ENCODE measurements at regions not wholly inside any gene's neighbourhood (a gene's known extent, or its start where the extent isn't known, plus 50 kb on each side); places are given as distances from the start of the nearest gene placed in this dataset.

- no peaks in the 10 kb centered on the region for H3K79me2 ChIP-seq (replicated peaks; ENCODE audit: insufficient read depth)
- no peak for DNase-seq (ENCODE audit: low spot score)
- Mint-ChIP-seq H3K36me3 (ENCODE audit: low read depth) (no peaks in the 10 kb centered on the region), H3K27ac (no peak overlapping the region), H3K4me3 (no peak overlapping the region), H3K4me1 (no peaks in the 10 kb centered on the region), H3K27me3 (ENCODE audit: insufficient read depth, low read depth, poor library complexity) (no peaks in the 10 kb centered on the region), H3K9me3 (no peaks in the 10 kb centered on the region)
- H2AFZ ChIP-seq, result no peak overlapping the region
- no peaks in the 10 kb centered on the region for H4K20me1 ChIP-seq (replicated peaks; ENCODE audit: insufficient read depth)
- no peaks in the 10 kb centered on the region for H3K27me3 ChIP-seq (ENCODE audit: insufficient read depth)
- ATAC-seq, result no peak
- TF ChIP-seq ZNF462 (CRISPR knock-in tag; IDR thresholded peaks at IDR 0.05) (no peak), CREB1 (CRISPR knock-in tag; IDR thresholded peaks at IDR 0.05; ENCODE audit: low read depth) (no peak), STAT1 (IDR thresholded peaks at IDR 0.05; ENCODE audit: unreplicated experiment) (no peak), ETS1 (IDR thresholded peaks at IDR 0.05) (no peak), JUNB (IDR thresholded peaks at IDR 0.05; ENCODE audit: unreplicated experiment) (no peak), POLR2AphosphoS5 (IDR thresholded peaks at IDR 0.05; ENCODE audit: low read depth) (no peak)
- H3K36me3 ChIP-seq (ENCODE audit: insufficient read depth), result no peaks in the 10 kb centered on the region
- H3K4me1 ChIP-seq (ENCODE audit: insufficient read depth), result 0 out of 2 replicates have a peak, but pooled peaks cover 4% of the 10 kb centered on the region
- H3F3A ChIP-seq (replicated peaks; ENCODE audit: low read depth), result no peaks in the 10 kb centered on the region
- no peak overlapping the region for H3K4me2 ChIP-seq
- no peak overlapping the region for H3K4me3 ChIP-seq
- H3K9me2 ChIP-seq (ENCODE audit: insufficient read depth), result no peaks in the 10 kb centered on the region
- no peak overlapping the region for H3K27ac ChIP-seq (ENCODE audit: low read depth)
These were observed 1144.7 kb upstream of the PIK3C3 start for GRCh38 chr18:40810372-40810771.

- no peaks in the 10 kb centered on the region for H3K4me1 ChIP-seq (ENCODE audit: insufficient read depth)
- no peaks in the 10 kb centered on the region for H3F3A ChIP-seq (replicated peaks; ENCODE audit: low read depth)
- no peak overlapping the region for H2AFZ ChIP-seq
- no peaks in the 10 kb centered on the region; the same call in 1 of the 2 replicates for H3K9me2 ChIP-seq (ENCODE audit: insufficient read depth)
- no peak for DNase-seq (ENCODE audit: low spot score)
- H3K27me3 Mint-ChIP-seq (ENCODE audit: insufficient read depth, low read depth, poor library complexity), result no peaks in the 10 kb centered on the region
- no peaks in the 10 kb centered on the region for H3K36me3 Mint-ChIP-seq (ENCODE audit: low read depth)
- H3K36me3 ChIP-seq (ENCODE audit: insufficient read depth), result no peaks in the 10 kb centered on the region
- ATAC-seq, result no peak
- no peaks in the 10 kb centered on the region for H4K20me1 ChIP-seq (replicated peaks; ENCODE audit: insufficient read depth)
- H3K4me2 ChIP-seq, result no peak overlapping the region
- no peak overlapping the region for H3K27ac ChIP-seq (ENCODE audit: low read depth)
- H3K27ac Mint-ChIP-seq, result no peak overlapping the region
- H3K4me3 ChIP-seq, result no peak overlapping the region
- H3K79me2 ChIP-seq (replicated peaks; ENCODE audit: insufficient read depth), result no peaks in the 10 kb centered on the region
- no peaks in the 10 kb centered on the region for H3K27me3 ChIP-seq (ENCODE audit: insufficient read depth)
- H3K4me1 Mint-ChIP-seq, result no peaks in the 10 kb centered on the region
- H3K4me3 Mint-ChIP-seq, result no peak overlapping the region
- H3K9me3 Mint-ChIP-seq, result peaks cover 5% of the 10 kb centered on the region; the same call in 2 of the 3 replicates
- TF ChIP-seq REST (IDR thresholded peaks at IDR 0.05; ENCODE audit: unreplicated experiment), result no peak
- TF ChIP-seq ZNF114 (CRISPR knock-in tag; IDR thresholded peaks at IDR 0.05), result no peak
- TF ChIP-seq ETS1 (IDR thresholded peaks at IDR 0.05), result no peak
- TF ChIP-seq CREB1 (CRISPR knock-in tag; IDR thresholded peaks at IDR 0.05; ENCODE audit: low read depth), result no peak
These were observed 1165.7 kb upstream of the PIK3C3 start for GRCh38 chr18:40789286-40789685.

All from GM23338 (cell line).